ENCODE measurements at regions not wholly inside any gene's neighbourhood (a gene's known extent, or its start where the extent isn't known, plus 50 kb on each side); places are given as distances from the start of the nearest gene placed in this dataset.
A peak's percentile ranks its signal among the peaks of the same experiment; 100 is the strongest.

- no peak for FAIRE-seq
- TF ChIP-seq CTCF (IDR thresholded peaks at IDR 0.05), result no peak
- Histone ChIP-seq H3K4me1 (no peaks in the 10 kb centered on the region), H3K4me3 (no peak overlapping the region), H3K9me3 (no peaks in the 10 kb centered on the region), H3K27ac (no peak overlapping the region), H3K27me3 (peaks cover 0 to 11% (median 0%) of the 10 kb centered on the region in 4 donors), H3K36me3 (no peaks in the 10 kb centered on the region)
- ATAC-seq, result peak in 2 of 4 donors; percentile 22 to 29
- WGBS, 2 donors, result 75 to 84% methylated on average over 4 of the region's 4 CpGs
- intact Hi-C loops (cut with DNase I), result no loop called here
- DNase-seq, result no peak
Measured at GRCh38 chr16:77652399-77652798, 69.9 kb upstream of the NUDT7 start.

- no peak overlapping the region for H3K27ac ChIP-seq
- FAIRE-seq (no peak), DNase-seq (no peak), ATAC-seq (no peak)
- H3K36me3 ChIP-seq, result no peaks in the 10 kb centered on the region
- H3K9me3 ChIP-seq, result no peaks in the 10 kb centered on the region
- no peak overlapping the region for H3K4me3 ChIP-seq
- WGBS, 2 donors, result 66 to 68% methylated on average over 6 of the region's 6 CpGs
- intact Hi-C loops (cut with DNase I), result no loop called here
- peaks cover 0 to 8% (median 0%) of the 10 kb centered on the region in 4 donors for H3K27me3 ChIP-seq
- TF ChIP-seq CTCF (IDR thresholded peaks at IDR 0.05), result no peak
- no peaks in the 10 kb centered on the region for H3K4me1 ChIP-seq
Measured at GRCh38 chr16:77657016-77657415, 65.3 kb upstream of the NUDT7 start.

GRCh38 chr16:77660311-77660710, 62.0 kb upstream of the NUDT7 start:
- H3K27ac ChIP-seq, result no peak overlapping the region
- FAIRE-seq, result no peak
- H3K36me3 ChIP-seq, result no peaks in the 10 kb centered on the region
- ATAC-seq, result peak in 1 of 4 donors; percentile 37
- no peaks in the 10 kb centered on the region for H3K9me3 ChIP-seq
- TF ChIP-seq CTCF (IDR thresholded peaks at IDR 0.05), result peak in 2 of 4 donors; percentile 19 to 29
- no peaks in the 10 kb centered on the region for H3K4me1 ChIP-seq
- intact Hi-C loops (cut with DNase I), result no loop called here
- WGBS, 2 donors, result 14 to 18% methylated on average over 12 of the region's 12 CpGs
- H3K27me3 ChIP-seq, result no peaks in the 10 kb centered on the region
- DNase-seq, result no peak
- no peak overlapping the region for H3K4me3 ChIP-seq

- no peak for ATAC-seq
Measured at GRCh38 chr16:77662246-77662645, 60.1 kb upstream of the NUDT7 start.

More at GRCh38 chr16:77662246-77662645, 60.1 kb upstream of the NUDT7 start:
- Histone ChIP-seq H3K36me3 (no peaks in the 10 kb centered on the region), H3K4me3 (no peak overlapping the region), H3K27ac (no peak overlapping the region), H3K4me1 (no peaks in the 10 kb centered on the region), H3K9me3 (no peaks in the 10 kb centered on the region), H3K27me3 (no peaks in the 10 kb centered on the region)
- no peak for DNase-seq
- TF ChIP-seq CTCF (IDR thresholded peaks at IDR 0.05), result no peak
- FAIRE-seq, result no peak
- 69 to 78% methylated on average over 4 of the region's 4 CpGs for WGBS, 2 donors
- intact Hi-C loops (cut with DNase I), result no loop called here

All from pancreas (tissue), 10 donors.